HCT116 (cell line): ENCODE measurements at regions not wholly inside any gene's neighbourhood (a gene's known extent, or its start where the extent isn't known, plus 50 kb on each side); places are given as distances from the start of the nearest gene placed in this dataset.

Experiments
- ATAC-seq: fragments of 200-7000 bp; cut with Tn5 transposase; 2 replicates; pipeline ENCODE4 v1.9.1; 2020; ENCODE audit warnings: mild to moderate bottlenecking, moderate library complexity
- BruUV-seq: library from RNA; stranded (reverse); fragments of 400-500 nt; replicated peaks from 2 replicates; lab custom pipeline; 2021; lab: Mats Ljungman, UMichigan
- CTCF ChIA-PET: fragments of 300-600 bp; sonication (Branson Sonifier 250); formaldehyde crosslinking; loops from one replicate; lab custom pipeline; 2021; ENCODE audit warnings: antibody characterized with exemption; lab: Charles Lee
- POLR2A ChIA-PET: fragments of 300-600, 350-600 bp; sonication (Branson Sonifier 250); formaldehyde crosslinking; loops from one replicate; lab custom pipeline; 2021; ENCODE audit warnings: antibody characterized with exemption; lab: Charles Lee
- RAD21 ChIA-PET, 2 experiments: fragments of 300-600 bp; sonication (Branson Sonifier 250); formaldehyde crosslinking; loops; one replicate each; lab custom pipeline; 2023; ENCODE audit warnings: low total read pairs in 2 of 2; ENCODE audit not compliant: uncharacterized antibody in 2 of 2, unreplicated experiment in 2 of 2, low non-redundant PET in 1 of 2; lab: Charles Lee
- DNase-seq: peaks from one replicate; pipeline ENCODE4 v3.0.0-alpha.2; 2010; ENCODE audit warnings: low read depth, low spot score
- H2AFZ ChIP-seq: fragments of 200-600 bp; shearing (Covaris generic), sonication (generic); 2 replicates; pipeline ENCODE4 v1.6.1; 2017; ENCODE audit warnings: low read depth, mixed run types, mixed read lengths, antibody characterized with exemption, low read length; ENCODE audit not compliant: poor library complexity, severe bottlenecking
- H3K27ac ChIP-seq: 2 replicates; pipeline ENCODE4 v1.5.1; 2012; ENCODE audit warnings: low read depth, low read length
- H3K27me3 ChIP-seq: fragments of 200-600 bp; sonication (generic); 2 replicates; pipeline ENCODE4 v1.6.1; 2016; ENCODE audit warnings: mixed run types, low read length, mixed read lengths; ENCODE audit not compliant: insufficient read depth
- H3K36me3 ChIP-seq, 2 experiments: fragments of 200-500 bp in 1 of 2; fragments of 200-600 bp in 1 of 2; sonication (Bioruptor generic) in 1 of 2; sonication (generic) in 1 of 2; 2 replicates each; pipeline versions ENCODE4 v1.5.1 to v1.6.1; 2014 to 2016; ENCODE audit warnings: low read length in 2 of 2, inconsistent platforms in 1 of 2, mixed read lengths in 1 of 2, mixed run types in 1 of 2; ENCODE audit not compliant: insufficient read depth in 2 of 2, control insufficient read depth in 1 of 2
- H3K4me1 ChIP-seq, 2 experiments: fragments of 200-600 bp in 1 of 2; sonication (generic) in 1 of 2; 2 replicates each; pipeline versions ENCODE4 v1.5.1 to v1.6.1; 2012 to 2017; ENCODE audit warnings: low read length in 2 of 2, inconsistent platforms in 1 of 2, mild to moderate bottlenecking in 1 of 2, mixed read lengths in 1 of 2, mixed run types in 1 of 2, moderate library complexity in 1 of 2; ENCODE audit not compliant: insufficient read depth in 2 of 2, control insufficient read depth in 1 of 2
- H3K4me2 ChIP-seq: fragments of 200-600 bp; sonication (generic); 2 replicates; pipeline ENCODE4 v1.6.1; 2017; ENCODE audit warnings: mixed run types, low read length, mixed read lengths
- H3K4me3 ChIP-seq, 2 experiments: fragments of 200-600 bp in 1 of 2; sonication (generic) in 1 of 2; replicated peaks in 1 of 2; 2 replicates each; pipeline ENCODE4 v1.5.1; 2011 to 2016; ENCODE audit warnings: low read length in 2 of 2, control low read depth in 1 of 2, low read depth in 1 of 2, mild to moderate bottlenecking in 1 of 2, mixed read lengths in 1 of 2, mixed run types in 1 of 2
- H3K79me2 ChIP-seq: fragments of 200-600 bp; sonication (generic); 2 replicates; pipeline ENCODE4 v1.6.1; 2017; ENCODE audit warnings: mild to moderate bottlenecking, mixed run types, low read length, moderate library complexity, mixed read lengths; ENCODE audit not compliant: insufficient read depth
- H3K9ac ChIP-seq: fragments of 200-600 bp; sonication (generic); 2 replicates; pipeline ENCODE4 v1.6.1; 2016; ENCODE audit warnings: low read length, mixed read lengths
- H3K9me2 ChIP-seq: fragments of 200-600 bp; sonication (generic), shearing (Covaris generic); 2 replicates; pipeline ENCODE4 v1.6.1; 2017; ENCODE audit warnings: mixed run types, mild to moderate bottlenecking, moderate library complexity; ENCODE audit not compliant: insufficient read depth
- H3K9me3 ChIP-seq, 2 experiments: fragments of 200-500 bp in 1 of 2; fragments of 200-600 bp in 1 of 2; sonication (Bioruptor generic) in 1 of 2; sonication (generic) in 1 of 2; 2 replicates each; pipeline ENCODE4 v1.6.1; 2014 to 2017; ENCODE audit warnings: low read length in 2 of 2, mixed read lengths in 2 of 2, inconsistent platforms in 1 of 2, low read depth in 1 of 2, mild to moderate bottlenecking in 1 of 2, mixed run types in 1 of 2, moderate library complexity in 1 of 2; ENCODE audit not compliant: control insufficient read depth in 1 of 2, insufficient read depth in 1 of 2
- H4K20me1 ChIP-seq: fragments of 200-600 bp; sonication (generic), shearing (Covaris generic); 2 replicates; pipeline ENCODE4 v1.6.1; 2017; ENCODE audit warnings: mixed run types, mild to moderate bottlenecking, moderate library complexity; ENCODE audit not compliant: insufficient read depth
- CTCF ChIP-seq, 3 experiments: fragments of 200-600 bp in 1 of 3; sonication (generic) in 1 of 3; IDR thresholded peaks in 2 of 3; conservative IDR thresholded peaks in 1 of 3; 2 replicates each; pipeline ENCODE4 v1.5.1; 2012 to 2017; ENCODE audit warnings: low read depth in 2 of 3, low read length in 2 of 3, antibody characterized with exemption in 1 of 3, borderline replicate concordance in 1 of 3, control low read depth in 1 of 3, mild to moderate bottlenecking in 1 of 3, mixed read lengths in 1 of 3, mixed run types in 1 of 3, moderate library complexity in 1 of 3; ENCODE audit not compliant: insufficient read depth in 1 of 3
- EGR1 ChIP-seq: IDR thresholded peaks from 2 replicates; pipeline ENCODE4 v1.6.1; 2012; ENCODE audit warnings: low read depth
- ELF1 ChIP-seq: IDR thresholded peaks from 2 replicates; pipeline ENCODE4 v1.6.1; 2012; ENCODE audit warnings: low read depth, borderline replicate concordance
- EZH2phosphoT487 ChIP-seq: fragments of 200-600 bp; IDR thresholded peaks from 2 replicates; pipeline ENCODE4 v1.6.1; 2018; ENCODE audit warnings: antibody characterized with exemption, borderline replicate concordance
- FOSL1 ChIP-seq: IDR thresholded peaks from 2 replicates; pipeline ENCODE4 v1.6.1; 2012; ENCODE audit warnings: low read depth
- JUND ChIP-seq: IDR thresholded peaks from 2 replicates; pipeline ENCODE4 v1.6.1; 2012
- POLR2A ChIP-seq: IDR thresholded peaks from 2 replicates; pipeline ENCODE4 v1.7.0; 2011; ENCODE audit warnings: borderline replicate concordance; ENCODE audit not compliant: insufficient read depth, insufficient read length; ENCODE audit errors: extremely low read depth
- RAD21 ChIP-seq: IDR thresholded peaks from 2 replicates; pipeline ENCODE4 v1.6.1; 2012; ENCODE audit warnings: low read depth, mild to moderate bottlenecking
- SP1 ChIP-seq: IDR thresholded peaks from 2 replicates; pipeline ENCODE4 v1.6.1; 2012; ENCODE audit warnings: low read depth
- SRF ChIP-seq: IDR thresholded peaks from 2 replicates; pipeline ENCODE4 v1.6.1; 2012; ENCODE audit warnings: low read depth
- intact Hi-C: fragments of 100-400 bp; cut with micrococcal nuclease; formaldehyde crosslinking; loops from 2 replicates; pipeline ENCODE4 v1.10.0; 2022
- TF ChIP-seq, protein P1 (sequence below): IDR thresholded peaks from 2 replicates; pipeline ENCODE4 v1.6.1; 2012; ENCODE audit warnings: low read depth
- TF ChIP-seq, protein P2 (sequence below): IDR thresholded peaks from 2 replicates; pipeline ENCODE4 v1.6.1; 2012

- TF ChIP-seq CTCF (IDR thresholded peaks at IDR 0.05 in 2 of 3, conservative IDR thresholded peaks at IDR 0.05 in 1 of 3; ENCODE audit: borderline replicate concordance in 1 of 3, insufficient read depth in 1 of 3, low read depth in 2 of 3, low read length in 2 of 3) (no peak), POLR2A (no peak), RAD21 (0 out of 2 replicates have a peak, but pooled peaks have one; percentile 7), EGR1 (no peak), EZH2phosphoT487 (no peak), JUND (no peak; the same call in 1 of the 2 replicates), SP1 (0 out of 2 replicates have a peak, but pooled peaks have one; percentile 51), SRF (peak; percentile 90)
- TF ChIP-seq, protein P1, sequence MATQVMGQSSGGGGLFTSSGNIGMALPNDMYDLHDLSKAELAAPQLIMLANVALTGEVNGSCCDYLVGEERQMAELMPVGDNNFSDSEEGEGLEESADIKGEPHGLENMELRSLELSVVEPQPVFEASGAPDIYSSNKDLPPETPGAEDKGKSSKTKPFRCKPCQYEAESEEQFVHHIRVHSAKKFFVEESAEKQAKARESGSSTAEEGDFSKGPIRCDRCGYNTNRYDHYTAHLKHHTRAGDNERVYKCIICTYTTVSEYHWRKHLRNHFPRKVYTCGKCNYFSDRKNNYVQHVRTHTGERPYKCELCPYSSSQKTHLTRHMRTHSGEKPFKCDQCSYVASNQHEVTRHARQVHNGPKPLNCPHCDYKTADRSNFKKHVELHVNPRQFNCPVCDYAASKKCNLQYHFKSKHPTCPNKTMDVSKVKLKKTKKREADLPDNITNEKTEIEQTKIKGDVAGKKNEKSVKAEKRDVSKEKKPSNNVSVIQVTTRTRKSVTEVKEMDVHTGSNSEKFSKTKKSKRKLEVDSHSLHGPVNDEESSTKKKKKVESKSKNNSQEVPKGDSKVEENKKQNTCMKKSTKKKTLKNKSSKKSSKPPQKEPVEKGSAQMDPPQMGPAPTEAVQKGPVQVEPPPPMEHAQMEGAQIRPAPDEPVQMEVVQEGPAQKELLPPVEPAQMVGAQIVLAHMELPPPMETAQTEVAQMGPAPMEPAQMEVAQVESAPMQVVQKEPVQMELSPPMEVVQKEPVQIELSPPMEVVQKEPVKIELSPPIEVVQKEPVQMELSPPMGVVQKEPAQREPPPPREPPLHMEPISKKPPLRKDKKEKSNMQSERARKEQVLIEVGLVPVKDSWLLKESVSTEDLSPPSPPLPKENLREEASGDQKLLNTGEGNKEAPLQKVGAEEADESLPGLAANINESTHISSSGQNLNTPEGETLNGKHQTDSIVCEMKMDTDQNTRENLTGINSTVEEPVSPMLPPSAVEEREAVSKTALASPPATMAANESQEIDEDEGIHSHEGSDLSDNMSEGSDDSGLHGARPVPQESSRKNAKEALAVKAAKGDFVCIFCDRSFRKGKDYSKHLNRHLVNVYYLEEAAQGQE: no peak
Observed at GRCh38 chr1:232383455-232384123, 246.3 kb downstream of the SIPA1L2 start (continued).

GRCh38 chr1:232382671-232383070 is 247.3 kb downstream of the SIPA1L2 start:
- BruUV-seq: no TSS peak
- peaks cover 7 to 42% of the 10 kb centered on the region in 2 experiments for H3K4me1 ChIP-seq
- ChIA-PET POLR2A (no interaction called here), CTCF (no interaction called here), RAD21 (no interaction called here)
- H3K27ac ChIP-seq: no peak overlapping the region
- intact Hi-C loops: no loop called here
- TF ChIP-seq, protein P2, sequence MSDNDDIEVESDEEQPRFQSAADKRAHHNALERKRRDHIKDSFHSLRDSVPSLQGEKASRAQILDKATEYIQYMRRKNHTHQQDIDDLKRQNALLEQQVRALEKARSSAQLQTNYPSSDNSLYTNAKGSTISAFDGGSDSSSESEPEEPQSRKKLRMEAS: no peak
- TF ChIP-seq ELF1 (no peak), FOSL1 (no peak)
- no peak overlapping the region for H2AFZ ChIP-seq
- no peaks in the 10 kb centered on the region for H4K20me1 ChIP-seq
- no peak for ATAC-seq
- no peak for DNase-seq
- no peaks in the 10 kb centered on the region for H3K27me3 ChIP-seq
- H3K9me3 ChIP-seq: no peaks in the 10 kb centered on the region
- H3K4me2 ChIP-seq: no peak overlapping the region
- H3K36me3 ChIP-seq: no peaks in the 10 kb centered on the region
- H3K9ac ChIP-seq: no peak overlapping the region
- no peak overlapping the region for H3K4me3 ChIP-seq
- H3K79me2 ChIP-seq: no peaks in the 10 kb centered on the region
- no peaks in the 10 kb centered on the region for H3K9me2 ChIP-seq
